GM13976 (cell line): ENCODE measurements at regions not wholly inside any gene's neighbourhood (a gene's known extent, or its start where the extent isn't known, plus 50 kb on each side); places are given as distances from the start of the nearest gene placed in this dataset.

Experiments used
- DNase-seq: peaks from one replicate; pipeline ENCODE4 v3.0.0; 2012; ENCODE audit warnings: low spot score
- CTCF ChIP-seq: IDR thresholded peaks from 2 replicates; pipeline ENCODE4 v1.5.1; 2012; ENCODE audit warnings: borderline replicate concordance, mild to moderate bottlenecking; ENCODE audit not compliant: insufficient read depth; ENCODE audit errors: extremely low read depth, missing control alignments, control extremely low read depth
- in situ Hi-C: fragments of 300-500 bp; cut with MboI; formaldehyde crosslinking; loops from one replicate; pipeline ENCODE4 v1.12.0; 2022; ENCODE audit warnings: low sequenced_read_pairs, mixed read lengths, inconsistent platforms; ENCODE audit not compliant: unreplicated experiment

- no peak for TF ChIP-seq CTCF
- DNase-seq, result no peak
- in situ Hi-C loops, result no loop called here
These were observed 1490.0 kb upstream of the GBE1 start for GRCh38 chr3:83251490-83251889.

- TF ChIP-seq CTCF, result no peak
- DNase-seq, result no peak
- in situ Hi-C loops, result no loop called here
These were observed 1489.2 kb upstream of the GBE1 start for GRCh38 chr3:83250613-83251012.

GRCh38 chr3:83248454-83248853, 1487.0 kb upstream of the GBE1 start:
- in situ Hi-C loops, result no loop called here
- no peak for DNase-seq
- no peak for TF ChIP-seq CTCF

GRCh38 chr3:83235180-83235814, 1473.9 kb upstream of the GBE1 start:
- no peak for DNase-seq
- no peak for TF ChIP-seq CTCF
- in situ Hi-C loops, result no loop called here

- DNase-seq, result no peak
- in situ Hi-C loops, result no loop called here
- no peak for TF ChIP-seq CTCF
These were observed 1472.3 kb upstream of the GBE1 start for GRCh38 chr3:83233715-83234114.

GRCh38 chr3:83230841-83231240, 1469.4 kb upstream of the GBE1 start:
- in situ Hi-C loops, result no loop called here
- no peak for DNase-seq
- no peak for TF ChIP-seq CTCF
